Naive B cell (primary cell): ENCODE measurements at regions not wholly inside any gene's neighbourhood (a gene's known extent, or its start where the extent isn't known, plus 50 kb on each side); places are given as distances from the start of the nearest gene placed in this dataset.
"Not testable (repeated sequence)": the region's sequence is repeated elsewhere in the genome, so short reads cannot be mapped to it uniquely, and the experiment has no call there.

ENCODE experiments used
- ATAC-seq, 2 donors: fragments of 150-1000 bp; cut with Tn5 transposase; 2 replicates each; pipeline ENCODE4 v1.10.0; 2021; ENCODE audit warnings: low read depth in 2 of 2, mild to moderate bottlenecking in 2 of 2, moderate library complexity in 2 of 2
- DNase-seq: peaks from one replicate; pipeline ENCODE4 v3.0.0; 2022
- H3K27ac Mint-ChIP-seq, 6 donors: one replicate each; pipeline ENCODE4 v1.8.0; 2020 to 2022; ENCODE audit warnings: mild to moderate bottlenecking in 6 of 6, mixed read lengths in 6 of 6, moderate library complexity in 5 of 6, inconsistent platforms in 2 of 6
- H3K27me3 Mint-ChIP-seq, 3 donors: one replicate each; pipeline ENCODE4 v1.8.0; 2021 to 2022; ENCODE audit warnings: mixed read lengths in 3 of 3, mild to moderate bottlenecking in 1 of 3
- H3K36me3 Mint-ChIP-seq, 2 donors: one replicate each; pipeline ENCODE4 v1.8.0; 2020 to 2022; ENCODE audit warnings: mixed read lengths in 2 of 2, inconsistent platforms in 1 of 2, mild to moderate bottlenecking in 1 of 2
- H3K4me1 Mint-ChIP-seq, 3 donors: one replicate each; pipeline ENCODE4 v1.8.0; 2020 to 2022; ENCODE audit warnings: mixed read lengths in 3 of 3, inconsistent platforms in 1 of 3, mild to moderate bottlenecking in 1 of 3, moderate library complexity in 1 of 3
- H3K4me3 Mint-ChIP-seq, 8 donors: one replicate each; pipeline ENCODE4 v1.8.0; 2020 to 2022; ENCODE audit warnings: mild to moderate bottlenecking in 8 of 8, mixed read lengths in 8 of 8, moderate library complexity in 8 of 8, inconsistent platforms in 2 of 8
- H3K9me3 Mint-ChIP-seq, 7 donors: one replicate each; pipeline ENCODE4 v1.8.0; 2020 to 2022; ENCODE audit warnings: mixed read lengths in 7 of 7, mild to moderate bottlenecking in 5 of 7, inconsistent platforms in 2 of 7, moderate library complexity in 1 of 7

GRCh38 chr2:4219101-4219500 lies 515.7 kb downstream of the DCDC2C start:
- Mint-ChIP-seq H3K4me3 (no peak overlapping the region), H3K27me3 (peaks cover 0 to 4% (median 4%) of the 10 kb centered on the region in 3 donors), H3K36me3 (no peaks in the 10 kb centered on the region), H3K4me1 (no peaks in the 10 kb centered on the region), H3K9me3 (peaks cover 0 to 4% (median 0%) of the 10 kb centered on the region in 7 donors), H3K27ac (no peak overlapping the region)
- no peak for DNase-seq
- no peak for ATAC-seq

GRCh38 chr2:4219571-4219970 lies 516.2 kb downstream of the DCDC2C start:
- H3K27me3 Mint-ChIP-seq = peaks cover 0 to 4% (median 4%) of the 10 kb centered on the region in 3 donors
- no peak overlapping the region for H3K4me3 Mint-ChIP-seq
- peak overlapping the region in 2 of 6 donors; percentile 40 to 44 for H3K27ac Mint-ChIP-seq
- no peak for ATAC-seq
- no peaks in the 10 kb centered on the region for H3K36me3 Mint-ChIP-seq
- no peak for DNase-seq
- H3K9me3 Mint-ChIP-seq = peaks cover 0 to 4% (median 0%) of the 10 kb centered on the region in 7 donors
- no peaks in the 10 kb centered on the region for H3K4me1 Mint-ChIP-seq

- H3K4me1 Mint-ChIP-seq = no peaks in the 10 kb centered on the region
- DNase-seq = no peak
- H3K9me3 Mint-ChIP-seq = peaks cover 0 to 4% (median 0%) of the 10 kb centered on the region in 7 donors
- H3K27ac Mint-ChIP-seq = no peak overlapping the region
- no peak overlapping the region for H3K4me3 Mint-ChIP-seq
- H3K27me3 Mint-ChIP-seq = peaks cover 0 to 4% (median 0%) of the 10 kb centered on the region in 3 donors
- no peaks in the 10 kb centered on the region for H3K36me3 Mint-ChIP-seq
- no peak for ATAC-seq
Measured at GRCh38 chr2:4221434-4221833, 518.1 kb downstream of the DCDC2C start.

- DNase-seq (no peak), ATAC-seq (no peak)
- Mint-ChIP-seq H3K36me3 (no peaks in the 10 kb centered on the region), H3K27me3 (peaks cover 0 to 4% (median 0%) of the 10 kb centered on the region in 3 donors), H3K4me1 (no peaks in the 10 kb centered on the region), H3K4me3 (no peak overlapping the region), H3K9me3 (peaks cover 0 to 4% (median 0%) of the 10 kb centered on the region in 7 donors), H3K27ac (no peak overlapping the region)
Measured at GRCh38 chr2:4221845-4222244, 518.5 kb downstream of the DCDC2C start.

DNA sequence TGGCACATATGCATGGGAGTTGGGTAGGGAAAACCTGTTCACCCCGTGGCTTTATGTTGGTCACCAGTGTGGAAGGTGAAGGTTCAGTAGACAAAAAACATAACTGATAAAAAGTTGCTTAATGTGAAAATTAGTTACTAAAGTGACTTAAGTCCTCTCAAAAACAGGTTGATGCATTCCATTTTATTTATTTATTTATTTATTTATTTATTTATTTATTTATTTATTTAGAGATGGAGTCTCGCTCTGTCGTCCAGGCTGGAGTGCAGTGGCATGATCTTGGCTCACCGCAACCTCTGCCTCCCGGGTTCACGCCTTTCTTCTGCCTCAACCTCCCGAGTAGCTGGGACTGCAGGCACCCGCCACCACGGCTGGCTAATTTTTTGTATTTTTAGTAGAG lies 541.0 kb downstream of the DCDC2C start:
- not testable (repeated sequence) for DNase-seq, H3K27ac Mint-ChIP-seq, H3K4me3 Mint-ChIP-seq, H3K4me1 Mint-ChIP-seq, ATAC-seq, H3K36me3 Mint-ChIP-seq, H3K27me3 Mint-ChIP-seq
- H3K9me3 Mint-ChIP-seq = peaks cover 0 to 18% (median 7%) of the 10 kb centered on the region in 7 donors

DNA sequence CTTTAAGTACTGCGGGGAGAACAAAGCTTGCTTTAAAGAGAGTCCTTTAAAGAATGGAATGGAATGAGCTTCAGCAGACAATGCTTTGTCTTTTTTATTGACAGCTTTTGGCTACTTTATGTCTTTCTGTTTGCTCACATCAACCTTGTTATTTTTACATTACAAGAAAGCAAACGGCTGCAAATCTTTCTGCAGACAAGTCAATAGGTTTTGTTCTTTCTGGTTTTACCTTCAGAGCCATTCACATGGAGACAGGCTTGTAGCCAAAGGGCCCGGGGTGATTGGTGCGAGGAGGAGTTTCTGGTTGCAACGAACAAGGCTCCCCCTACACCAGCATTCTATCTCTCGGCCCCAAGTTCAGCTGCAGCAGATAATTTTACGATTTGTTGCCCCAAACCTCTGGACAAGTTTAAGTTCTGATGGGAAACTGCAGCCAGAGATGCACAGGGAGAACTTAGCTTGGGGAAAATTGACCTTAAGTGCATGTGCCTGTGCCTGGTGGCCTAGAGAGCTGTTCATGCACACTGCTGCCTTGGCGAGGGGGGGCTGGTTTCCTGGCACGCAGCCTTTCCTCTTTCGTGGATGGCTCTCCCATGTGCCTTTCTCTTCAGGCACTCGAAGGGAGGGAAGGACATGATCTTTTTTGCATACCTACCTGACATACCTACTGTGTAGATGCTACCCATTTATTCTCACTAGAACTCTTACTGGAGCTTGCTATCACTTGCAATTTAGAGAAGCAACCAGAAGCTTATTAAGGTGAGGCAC lies 543.2 kb downstream of the DCDC2C start:
- peaks cover 0 to 14% (median 0%) of the 10 kb centered on the region in 7 donors for H3K9me3 Mint-ChIP-seq
- DNase-seq = no peak
- H3K27me3 Mint-ChIP-seq = peaks cover 0 to 6% (median 6%) of the 10 kb centered on the region in 3 donors
- H3K4me3 Mint-ChIP-seq = no peak overlapping the region
- H3K4me1 Mint-ChIP-seq = peaks cover 0 to 4% (median 0%) of the 10 kb centered on the region in 3 donors
- no peaks in the 10 kb centered on the region for H3K36me3 Mint-ChIP-seq
- ATAC-seq = no peak
- H3K27ac Mint-ChIP-seq = no peak overlapping the region

DNA sequence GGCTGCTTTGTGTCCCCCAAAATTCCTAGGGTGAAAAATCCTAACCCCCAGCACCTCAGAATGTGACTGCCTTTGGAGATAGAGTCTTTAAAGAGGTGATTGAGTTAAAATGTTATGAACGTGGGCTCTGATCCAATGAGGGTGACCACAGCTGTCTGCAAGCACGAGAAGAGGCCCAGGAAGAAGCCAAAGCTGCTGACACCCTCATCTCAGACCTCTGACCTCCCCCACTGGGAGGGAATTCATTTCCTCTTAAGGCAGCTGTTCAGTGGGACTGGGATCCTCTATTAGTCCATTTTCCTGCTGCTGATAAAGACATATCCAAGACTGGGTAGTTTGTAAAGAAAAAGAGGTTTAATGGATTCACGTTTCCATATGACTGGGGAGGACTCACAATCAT lies 544.4 kb downstream of the DCDC2C start:
- H3K4me3 Mint-ChIP-seq = no peak overlapping the region
- H3K9me3 Mint-ChIP-seq = peaks cover 0 to 13% (median 0%) of the 10 kb centered on the region in 7 donors
- DNase-seq = no peak
- peaks cover 0 to 12% (median 7%) of the 10 kb centered on the region in 3 donors for H3K27me3 Mint-ChIP-seq
- no peak for ATAC-seq
- no peak overlapping the region for H3K27ac Mint-ChIP-seq
- peaks cover 0 to 4% (median 0%) of the 10 kb centered on the region in 3 donors for H3K4me1 Mint-ChIP-seq
- H3K36me3 Mint-ChIP-seq = no peaks in the 10 kb centered on the region

GRCh38 chr2:4255491-4255890 lies 552.1 kb downstream of the DCDC2C start:
- H3K27me3 Mint-ChIP-seq = peaks cover 0 to 12% (median 7%) of the 10 kb centered on the region in 3 donors
- peaks cover 0 to 3% (median 0%) of the 10 kb centered on the region in 7 donors for H3K9me3 Mint-ChIP-seq
- H3K36me3 Mint-ChIP-seq = no peaks in the 10 kb centered on the region
- H3K4me1 Mint-ChIP-seq = peaks cover 13 to 15% (median 15%) of the 10 kb centered on the region in 3 donors
- DNase-seq (no peak), ATAC-seq (no peak)
- peak overlapping the region in 2 of 6 donors; percentile 75 to 79 for H3K27ac Mint-ChIP-seq
- no peak overlapping the region for H3K4me3 Mint-ChIP-seq

- Mint-ChIP-seq H3K4me1 (peaks cover 13 to 15% (median 15%) of the 10 kb centered on the region in 3 donors), H3K27me3 (peaks cover 0 to 8% (median 3%) of the 10 kb centered on the region in 3 donors), H3K9me3 (peaks cover 0 to under 1% (median 0%) of the 10 kb centered on the region in 7 donors), H3K36me3 (no peaks in the 10 kb centered on the region), H3K27ac (peak overlapping the region in 2 of 6 donors; percentile 16 to 65), H3K4me3 (peak overlapping the region in 2 of 8 donors; percentile 42 to 65)
- ATAC-seq (peak; percentile 40 to 46), DNase-seq (no peak)
Measured at GRCh38 chr2:4256351-4256750, 553.0 kb downstream of the DCDC2C start.

GRCh38 chr2:4258563-4258962 lies 555.2 kb downstream of the DCDC2C start:
- DNase-seq = no peak
- no peak for ATAC-seq
- Mint-ChIP-seq H3K36me3 (no peaks in the 10 kb centered on the region), H3K9me3 (no peaks in the 10 kb centered on the region), H3K4me1 (peaks cover 13 to 15% (median 15%) of the 10 kb centered on the region in 3 donors), H3K4me3 (no peak overlapping the region), H3K27ac (no peak overlapping the region), H3K27me3 (no peaks in the 10 kb centered on the region)

GRCh38 chr2:4265936-4266335 lies 562.6 kb downstream of the DCDC2C start:
- DNase-seq (no peak), ATAC-seq (no peak)
- no peaks in the 10 kb centered on the region for H3K36me3 Mint-ChIP-seq
- peak overlapping the region in 2 of 8 donors; percentile 16 to 69 for H3K4me3 Mint-ChIP-seq
- H3K27me3 Mint-ChIP-seq = no peaks in the 10 kb centered on the region
- H3K27ac Mint-ChIP-seq = no peak overlapping the region
- peaks cover 3 to 16% (median 11%) of the 10 kb centered on the region in 3 donors for H3K4me1 Mint-ChIP-seq
- H3K9me3 Mint-ChIP-seq = no peaks in the 10 kb centered on the region

DNA sequence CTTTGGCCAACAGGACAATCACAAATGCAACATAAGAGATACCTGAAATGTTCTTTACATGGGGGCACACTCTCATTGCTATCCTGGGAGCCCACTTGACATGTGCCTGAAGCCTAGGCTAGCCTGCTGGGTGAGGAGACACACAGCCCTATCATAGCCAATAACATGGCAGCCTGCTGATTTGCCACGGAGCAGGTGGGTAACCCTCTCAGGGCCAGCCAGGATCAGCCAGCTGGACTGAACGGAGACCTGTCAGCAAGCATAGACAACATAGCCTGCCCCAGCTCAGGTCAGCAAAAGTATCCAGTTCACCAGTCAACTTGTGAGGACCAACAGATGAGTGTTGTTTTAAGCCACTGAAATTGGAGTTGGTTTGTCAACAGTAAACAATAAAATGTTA lies 566.5 kb downstream of the DCDC2C start:
- H3K27ac Mint-ChIP-seq = no peak overlapping the region
- H3K36me3 Mint-ChIP-seq = no peaks in the 10 kb centered on the region
- H3K4me1 Mint-ChIP-seq = peaks cover 0 to 14% (median 6%) of the 10 kb centered on the region in 3 donors
- ATAC-seq = no peak
- H3K4me3 Mint-ChIP-seq = no peak overlapping the region
- peaks cover 0 to 13% (median 11%) of the 10 kb centered on the region in 3 donors for H3K27me3 Mint-ChIP-seq
- no peak for DNase-seq
- H3K9me3 Mint-ChIP-seq = no peaks in the 10 kb centered on the region

DNA sequence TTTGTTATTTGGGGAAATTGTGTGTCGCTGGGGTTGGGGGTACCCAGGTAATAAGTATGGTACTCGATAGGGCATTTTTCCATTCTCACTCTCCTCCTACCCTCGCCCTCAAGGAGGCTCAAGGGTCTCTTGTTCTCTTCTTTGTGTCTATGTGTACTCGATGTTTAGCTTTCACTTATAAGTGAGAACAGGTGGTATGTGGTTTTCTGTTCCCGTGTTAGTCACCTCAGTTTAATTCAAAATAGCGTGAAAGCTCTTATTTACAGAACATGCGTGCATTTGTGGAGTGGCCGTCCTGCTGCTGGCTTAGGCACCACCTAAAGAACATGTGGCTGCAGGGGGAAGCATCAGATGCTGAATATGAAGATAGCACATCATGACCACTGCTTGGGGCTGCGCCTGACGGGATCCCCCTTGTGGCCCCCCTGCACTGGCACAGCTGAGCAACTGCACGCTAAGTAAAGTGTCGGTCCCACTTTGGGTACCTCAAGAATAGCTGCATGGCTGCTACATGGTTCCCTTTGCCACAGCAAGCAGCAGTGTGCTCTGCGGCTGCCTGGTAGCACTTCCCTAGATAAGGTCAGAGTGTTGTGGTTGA lies 569.0 kb downstream of the DCDC2C start:
- H3K27me3 Mint-ChIP-seq = peaks cover 0 to 13% (median 11%) of the 10 kb centered on the region in 3 donors
- H3K27ac Mint-ChIP-seq = peak overlapping the region in 1 of 6 donors; percentile 56
- no peak for DNase-seq
- peaks cover 0 to 4% (median 0%) of the 10 kb centered on the region in 3 donors for H3K4me1 Mint-ChIP-seq
- H3K9me3 Mint-ChIP-seq = peaks cover 0 to 4% (median 0%) of the 10 kb centered on the region in 7 donors
- ATAC-seq = no peak
- H3K36me3 Mint-ChIP-seq = no peaks in the 10 kb centered on the region
- peak overlapping the region in 2 of 8 donors; percentile 13 to 35 for H3K4me3 Mint-ChIP-seq

- H3K9me3 Mint-ChIP-seq = peaks cover 0 to 4% (median 0%) of the 10 kb centered on the region in 7 donors
- H3K27me3 Mint-ChIP-seq = peaks cover 0 to under 1% (median 0%) of the 10 kb centered on the region in 3 donors
- H3K27ac Mint-ChIP-seq = no peak overlapping the region
- no peak for DNase-seq
- H3K4me1 Mint-ChIP-seq = peaks cover 0 to 4% (median 0%) of the 10 kb centered on the region in 3 donors
- H3K36me3 Mint-ChIP-seq = no peaks in the 10 kb centered on the region
- no peak for ATAC-seq
- no peak overlapping the region for H3K4me3 Mint-ChIP-seq
Measured at GRCh38 chr2:4278392-4278791, 575.0 kb downstream of the DCDC2C start.
